Muscle of leg (tissue), 3 donors: ENCODE measurements at regions not wholly inside any gene's neighbourhood (a gene's known extent, or its start where the extent isn't known, plus 50 kb on each side); places are given as distances from the start of the nearest gene placed in this dataset.

ENCODE experiments used
- DNase-seq: peaks from one replicate; pipeline ENCODE4 v3.0.0; 2013
- H3K27ac ChIP-seq: one replicate; pipeline ENCODE4 v1.5.1; 2013; ENCODE audit warnings: mild to moderate bottlenecking, low read length, control low read depth
- H3K27me3 ChIP-seq: one replicate; pipeline ENCODE4 v1.6.1; 2013; ENCODE audit warnings: low read length; ENCODE audit not compliant: control insufficient read depth, insufficient read depth
- H3K36me3 ChIP-seq: one replicate; pipeline ENCODE4 v1.6.1; 2013; ENCODE audit warnings: low read length; ENCODE audit not compliant: control insufficient read depth, insufficient read depth
- H3K4me1 ChIP-seq: one replicate; pipeline ENCODE4 v1.6.1; 2013; ENCODE audit warnings: low read length; ENCODE audit not compliant: control insufficient read depth, insufficient read depth
- H3K4me3 ChIP-seq: one replicate; pipeline ENCODE4 v1.5.1; 2013; ENCODE audit warnings: low read length, control low read depth
- H3K9me3 ChIP-seq: replicated peaks from 2 replicates; pipeline ENCODE4 v1.6.1; 2013; ENCODE audit warnings: low read depth, low read length; ENCODE audit not compliant: control insufficient read depth
- WGBS: methylation state at CpG from one replicate; pipeline ENCODE4 v1.1.5; 2013; ENCODE audit warnings: missing lambda C conversion rate; ENCODE audit not compliant: insufficient coverage; 5-methylcytosine and 5-hydroxymethylcytosine counted together

DNA sequence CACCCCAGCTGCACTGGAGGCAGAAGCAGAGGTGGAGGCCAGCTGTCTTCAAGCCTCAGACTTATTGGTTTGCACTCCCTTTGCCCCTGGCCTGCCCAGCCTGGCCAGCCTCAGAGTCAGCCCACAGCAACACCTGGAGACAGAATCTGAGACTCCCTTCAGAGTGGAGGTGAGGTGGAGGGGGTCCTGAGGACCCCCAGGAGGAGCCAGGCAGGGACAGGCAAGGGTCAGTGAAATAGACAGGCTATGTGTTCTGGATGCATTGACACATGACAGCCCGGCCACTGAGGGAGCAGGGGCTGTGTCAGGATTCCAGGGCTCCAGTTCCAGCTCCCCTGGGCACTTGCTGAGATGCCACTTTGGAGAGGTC, 309.7 kb downstream of the MYCN start:
- H3K4me3 ChIP-seq = no peak overlapping the region
- H3K4me1 ChIP-seq = peaks cover 12% of the 10 kb centered on the region
- no peak for DNase-seq
- peaks cover 21% of the 10 kb centered on the region for H3K27me3 ChIP-seq
- no peak overlapping the region for H3K27ac ChIP-seq
- no peaks in the 10 kb centered on the region for H3K9me3 ChIP-seq
- WGBS = 78% methylated on average over 1 of the region's 1 CpG
- no peaks in the 10 kb centered on the region for H3K36me3 ChIP-seq

DNA sequence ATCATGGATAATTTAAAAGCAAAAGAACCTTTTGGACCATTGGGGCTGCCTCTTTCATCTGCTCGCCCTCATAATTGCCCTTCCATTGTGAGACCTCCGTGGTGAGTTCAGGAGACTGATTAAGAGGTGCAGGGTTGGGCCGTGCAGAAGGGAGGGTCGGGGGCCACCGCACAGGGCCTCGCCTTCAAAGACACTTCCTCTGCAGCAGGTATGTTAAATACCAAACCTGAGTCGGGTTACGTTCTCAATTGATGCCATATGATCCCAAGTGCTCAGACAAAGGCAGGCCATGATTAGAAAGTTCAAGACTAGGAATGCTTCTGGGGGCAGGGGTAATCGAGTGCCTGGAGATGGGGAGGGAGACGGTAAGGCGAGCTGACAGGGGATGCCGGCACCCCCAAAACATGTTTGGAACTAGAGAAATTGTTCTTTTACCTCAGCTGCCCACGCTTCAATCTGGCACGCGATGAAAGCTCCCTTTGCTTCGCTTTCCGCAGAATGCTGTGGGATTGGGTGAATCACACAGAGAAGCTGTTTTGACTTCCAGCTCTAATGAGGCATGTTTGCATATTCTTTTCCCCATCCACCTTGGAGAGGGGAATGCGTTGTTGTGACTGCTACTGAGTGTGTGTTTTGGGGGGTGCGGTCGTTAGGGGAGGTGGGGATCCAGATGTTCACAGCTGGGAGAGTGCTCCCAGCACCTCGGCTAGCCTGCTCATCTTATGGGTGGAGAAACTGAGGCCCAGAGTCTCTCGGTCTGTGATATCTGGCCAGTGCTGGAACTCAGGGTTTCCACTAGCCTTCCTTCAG, 309.1 kb downstream of the MYCN start:
- H3K9me3 ChIP-seq = no peaks in the 10 kb centered on the region
- 36% methylated on average over 10 of the region's 22 CpGs for WGBS
- no peaks in the 10 kb centered on the region for H3K36me3 ChIP-seq
- DNase-seq = no peak
- no peak overlapping the region for H3K4me3 ChIP-seq
- H3K4me1 ChIP-seq = peaks cover 12% of the 10 kb centered on the region
- H3K27me3 ChIP-seq = peaks cover 21% of the 10 kb centered on the region
- no peak overlapping the region for H3K27ac ChIP-seq

DNA sequence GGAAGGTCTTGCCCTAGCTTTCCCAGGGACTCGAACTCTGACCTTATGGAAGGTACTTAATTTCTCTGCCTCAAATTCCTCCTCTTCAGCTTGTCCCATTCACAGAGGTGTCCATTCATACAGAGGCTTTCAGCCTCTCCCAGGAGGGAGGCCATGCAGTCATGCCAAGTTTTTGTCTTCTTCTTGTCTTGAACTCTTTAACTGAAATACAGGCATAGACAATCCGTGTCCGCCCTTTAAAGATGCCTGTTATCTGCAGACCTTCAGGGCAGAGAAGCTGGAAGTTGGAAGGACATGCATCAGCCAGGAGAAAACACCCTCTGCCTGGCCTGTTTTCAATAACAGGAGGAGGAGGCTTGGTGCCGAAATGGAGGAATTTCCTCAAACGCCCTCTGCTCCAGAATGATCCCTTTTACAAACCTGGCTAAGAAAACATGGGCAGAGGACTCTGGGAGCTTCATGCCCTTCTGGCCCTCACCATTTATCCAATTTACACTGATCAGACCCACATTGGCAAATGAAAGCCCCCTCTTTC, 308.3 kb downstream of the MYCN start:
- Histone ChIP-seq H3K4me3 (no peak overlapping the region), H3K4me1 (peaks cover 12% of the 10 kb centered on the region), H3K9me3 (no peaks in the 10 kb centered on the region), H3K27me3 (peaks cover 21% of the 10 kb centered on the region), H3K27ac (no peak overlapping the region), H3K36me3 (no peaks in the 10 kb centered on the region)
- no peak for DNase-seq
- 39% methylated on average over 3 of the region's 5 CpGs for WGBS

DNA sequence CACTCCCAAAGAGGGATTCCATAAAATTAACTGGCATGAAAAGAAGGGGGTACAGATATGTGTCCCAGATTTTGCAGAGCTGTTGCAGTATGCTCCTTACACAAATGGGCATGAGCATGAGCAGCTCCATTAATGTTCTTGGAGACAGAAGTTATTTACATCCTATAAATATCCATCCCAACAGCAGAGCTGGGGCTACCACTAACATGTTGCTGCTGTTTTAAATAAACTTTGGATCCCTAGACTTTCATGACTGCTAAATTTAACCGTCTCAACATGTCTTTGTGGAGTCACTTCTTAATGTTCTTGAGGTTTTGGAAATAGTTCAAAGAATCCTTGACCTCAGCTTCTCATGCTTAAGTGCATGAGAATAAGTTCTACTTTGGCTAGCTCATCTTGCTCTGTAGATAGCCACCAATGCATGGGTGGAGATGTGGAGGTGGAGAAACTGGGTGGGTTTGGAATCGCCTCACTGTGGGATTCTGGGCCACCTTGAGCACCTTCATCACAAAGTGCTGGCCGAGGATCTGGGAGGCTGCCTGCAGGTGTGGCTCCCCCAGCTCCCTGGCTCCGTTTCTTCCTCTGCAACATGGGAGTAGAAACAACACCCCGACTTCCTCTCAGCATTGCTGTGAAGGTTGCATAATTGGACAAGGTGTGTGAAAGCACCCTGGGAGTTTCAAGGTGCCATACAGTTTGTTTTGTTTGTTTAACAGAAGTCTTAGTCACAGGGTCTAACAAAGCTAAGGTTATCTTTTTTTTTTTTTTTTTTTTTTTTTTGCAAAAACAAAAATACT, 307.2 kb downstream of the MYCN start:
- Histone ChIP-seq H3K27me3 (peaks cover 21% of the 10 kb centered on the region), H3K27ac (no peak overlapping the region), H3K9me3 (no peaks in the 10 kb centered on the region), H3K4me1 (peaks cover 12% of the 10 kb centered on the region), H3K4me3 (no peak overlapping the region), H3K36me3 (no peaks in the 10 kb centered on the region)
- DNase-seq = no peak
- WGBS = 71% methylated on average over 2 of the region's 5 CpGs

DNA sequence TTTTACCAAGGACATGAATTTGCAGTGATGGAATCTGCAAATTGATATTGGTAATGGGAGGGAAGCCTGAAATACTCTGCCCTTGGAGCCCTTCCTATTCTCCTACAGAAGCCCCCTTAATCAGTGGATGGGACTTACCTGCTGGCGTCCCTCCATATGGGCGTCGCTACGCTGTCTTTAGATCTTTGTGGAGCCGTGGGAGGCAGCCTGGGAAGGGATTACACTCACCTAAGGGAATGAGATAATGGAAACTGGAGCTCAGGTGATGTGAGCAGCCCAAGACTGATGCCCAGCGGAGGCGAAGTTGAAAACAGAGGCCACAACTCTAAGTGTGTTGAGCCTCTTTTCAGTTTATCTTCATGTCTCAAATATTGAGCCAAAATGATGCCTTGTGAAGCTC, 306.6 kb downstream of the MYCN start:
- Histone ChIP-seq H3K36me3 (no peaks in the 10 kb centered on the region), H3K27ac (no peak overlapping the region), H3K4me1 (peaks cover 10% of the 10 kb centered on the region), H3K27me3 (peaks cover 21% of the 10 kb centered on the region), H3K4me3 (no peak overlapping the region), H3K9me3 (no peaks in the 10 kb centered on the region)
- WGBS = 68% methylated on average over 3 of the region's 7 CpGs
- no peak for DNase-seq

DNA sequence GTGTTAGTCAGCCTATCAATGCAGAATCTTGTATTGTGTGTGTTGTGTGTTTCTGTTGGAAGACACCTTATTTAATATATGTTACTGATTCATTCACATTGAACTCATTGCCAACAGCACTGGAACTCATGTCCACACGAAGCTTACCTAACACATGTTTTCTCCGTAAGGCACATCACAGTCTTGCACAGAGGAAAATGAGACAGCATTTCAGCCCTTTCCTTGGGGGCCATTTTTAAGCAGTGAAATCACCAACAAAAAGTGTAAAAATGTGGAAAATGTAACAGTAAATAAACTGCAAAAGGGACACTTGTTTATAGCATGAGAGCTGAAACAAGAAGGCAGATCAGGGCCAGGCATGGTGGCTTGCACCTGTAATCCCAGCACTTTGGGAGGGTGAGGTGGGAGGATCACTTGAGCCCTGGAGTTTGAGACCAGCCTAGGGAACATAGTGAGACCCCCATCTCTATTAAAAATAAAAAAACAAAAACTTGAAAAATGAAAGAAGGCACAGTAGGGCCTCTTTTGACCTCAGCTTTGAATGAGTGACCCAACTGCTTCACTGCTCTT, 306.0 kb downstream of the MYCN start:
- no peak for DNase-seq
- H3K27ac ChIP-seq = no peak overlapping the region
- H3K27me3 ChIP-seq = peaks cover 20% of the 10 kb centered on the region
- no peaks in the 10 kb centered on the region for H3K9me3 ChIP-seq
- WGBS = no CpG with 5 or more reads among the region's 2 CpGs
- H3K4me3 ChIP-seq = no peak overlapping the region
- no peaks in the 10 kb centered on the region for H3K36me3 ChIP-seq
- H3K4me1 ChIP-seq = peaks cover 4% of the 10 kb centered on the region

DNA sequence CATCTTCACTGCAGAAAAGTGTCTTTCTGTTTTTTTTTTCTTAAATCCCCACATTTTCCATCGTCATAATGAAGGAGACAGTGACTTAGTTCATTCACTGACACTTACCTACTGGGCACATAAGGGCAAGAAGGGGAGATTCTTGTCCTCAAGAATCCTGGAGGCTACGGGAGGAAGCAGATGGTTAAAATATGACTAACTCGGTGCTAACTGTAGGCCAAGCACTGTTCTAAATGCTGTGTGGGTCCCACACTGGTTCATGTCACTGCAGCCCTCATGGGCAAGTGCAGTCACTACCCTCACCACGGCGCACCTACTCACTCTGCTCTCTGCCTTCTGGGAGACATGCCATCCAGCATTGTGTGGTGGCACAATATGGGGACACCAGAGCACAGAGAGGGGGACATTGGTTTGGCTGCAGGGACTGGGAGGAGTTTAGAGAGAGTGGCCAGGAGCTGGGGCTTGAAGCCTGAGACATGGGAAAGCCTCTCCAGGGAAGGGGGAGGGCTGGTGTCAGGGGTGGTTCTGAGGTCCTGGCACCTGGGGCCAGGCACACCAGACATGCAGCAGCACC, 305.2 kb downstream of the MYCN start:
- Histone ChIP-seq H3K36me3 (no peaks in the 10 kb centered on the region), H3K4me3 (no peak overlapping the region), H3K9me3 (no peaks in the 10 kb centered on the region), H3K27me3 (peaks cover 17% of the 10 kb centered on the region), H3K27ac (no peak overlapping the region), H3K4me1 (peaks cover 2% of the 10 kb centered on the region)
- no peak for DNase-seq
- no CpG with 5 or more reads among the region's 5 CpGs for WGBS

DNA sequence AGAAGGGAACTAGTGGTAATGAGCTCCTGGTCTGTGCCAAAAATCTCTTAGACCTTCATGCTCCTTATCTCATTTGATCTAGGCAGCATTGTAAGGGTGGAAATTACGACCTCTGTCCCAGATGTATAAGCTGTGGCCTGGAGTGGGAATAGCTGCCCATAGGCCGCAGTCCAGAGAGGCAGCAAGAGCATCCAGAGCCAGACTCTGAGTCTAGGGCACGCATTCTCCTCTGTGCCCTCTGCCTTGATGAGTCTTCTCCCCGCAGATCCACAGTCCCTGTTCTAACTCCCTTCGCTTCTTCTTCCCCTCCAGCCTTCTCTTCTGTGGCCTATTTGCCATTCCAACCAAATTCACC, 304.6 kb downstream of the MYCN start:
- no peak for DNase-seq
- Histone ChIP-seq H3K27me3 (peaks cover 11% of the 10 kb centered on the region), H3K4me1 (peaks cover 2% of the 10 kb centered on the region), H3K4me3 (no peak overlapping the region), H3K9me3 (no peaks in the 10 kb centered on the region), H3K36me3 (no peaks in the 10 kb centered on the region), H3K27ac (no peak overlapping the region)
- 92% methylated on average over 4 of the region's 5 CpGs for WGBS

DNA sequence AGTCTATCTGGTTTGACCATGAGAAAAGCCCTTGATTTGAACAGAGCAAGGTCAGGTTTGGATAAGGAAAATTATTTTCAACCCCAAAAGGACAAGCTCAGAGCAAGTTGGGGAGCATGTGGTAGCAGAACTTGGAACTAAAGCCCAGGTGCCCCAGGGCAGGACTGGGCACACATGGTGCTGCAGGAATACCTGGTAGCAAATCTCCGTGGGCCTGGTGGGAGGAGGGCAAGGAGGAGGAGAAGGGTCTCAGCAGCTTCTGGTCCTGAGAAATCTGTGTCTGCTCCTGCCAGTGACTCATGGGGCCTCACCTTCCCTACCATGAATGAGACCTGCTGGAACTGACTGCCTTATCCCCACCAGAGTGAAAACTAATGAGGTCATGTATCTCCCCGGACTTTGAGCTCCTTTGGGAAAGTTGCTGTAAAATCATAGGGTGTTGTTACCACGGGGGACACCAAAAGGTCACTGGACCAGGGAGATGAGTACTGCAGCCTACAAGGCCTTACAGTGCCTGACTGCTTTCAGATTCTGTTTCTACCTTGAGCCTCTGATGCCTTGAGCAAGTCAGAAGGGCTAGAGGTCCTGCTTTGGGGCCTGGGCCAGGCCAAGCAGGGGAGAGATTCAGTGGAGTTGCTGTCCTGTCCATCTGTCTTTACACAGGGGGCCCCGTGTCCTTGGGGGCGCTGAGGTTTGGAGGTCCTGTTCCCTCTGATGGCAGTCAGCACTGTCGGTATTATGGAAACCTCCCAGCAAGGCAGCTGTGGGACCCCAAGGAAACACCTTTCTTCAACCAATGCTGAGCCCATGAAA, 304.0 kb downstream of the MYCN start:
- Histone ChIP-seq H3K27me3 (peaks cover 6% of the 10 kb centered on the region), H3K27ac (no peak overlapping the region), H3K9me3 (no peaks in the 10 kb centered on the region), H3K4me1 (peaks cover 2% of the 10 kb centered on the region), H3K4me3 (no peak overlapping the region), H3K36me3 (no peaks in the 10 kb centered on the region)
- no peak for DNase-seq
- WGBS = 40% methylated on average over 2 of the region's 6 CpGs
